AG10803 (cell line): ENCODE measurements at regions not wholly inside any gene's neighbourhood (a gene's known extent, or its start where the extent isn't known, plus 50 kb on each side); places are given as distances from the start of the nearest gene placed in this dataset.

Experiments
- DNase-seq: peaks from one replicate; pipeline ENCODE4 v3.0.0; 2010; ENCODE audit warnings: low read depth
- H3K4me3 ChIP-seq: 2 replicates; pipeline ENCODE4 v1.5.1; 2011; ENCODE audit warnings: mild to moderate bottlenecking, low read length, control low read depth
- CTCF ChIP-seq: conservative IDR thresholded peaks from 2 replicates; pipeline ENCODE4 v1.5.1; 2011; ENCODE audit warnings: mild to moderate bottlenecking, low read length, control low read depth, inconsistent platforms

GRCh38 chr14:86955771-86956354 is 1037.1 kb downstream of the GALC start:
- TF ChIP-seq CTCF, result no peak

GRCh38 chr14:86954623-86955022 is 1038.4 kb downstream of the GALC start:
- no peak for DNase-seq
- no peak overlapping the region for H3K4me3 ChIP-seq
- TF ChIP-seq CTCF, result no peak

More at GRCh38 chr14:86955771-86956354, 1037.1 kb downstream of the GALC start:
- no peak for DNase-seq
- no peak overlapping the region for H3K4me3 ChIP-seq

- no peak overlapping the region for H3K4me3 ChIP-seq
- DNase-seq, result no peak
- no peak for TF ChIP-seq CTCF
Observed at GRCh38 chr14:86946446-86946845, 1046.5 kb downstream of the GALC start.

- TF ChIP-seq CTCF, result no peak
- H3K4me3 ChIP-seq, result no peak overlapping the region
- no peak for DNase-seq
Observed at GRCh38 chr14:86944434-86944833, 1048.5 kb downstream of the GALC start.

- no peak for TF ChIP-seq CTCF
- no peak overlapping the region for H3K4me3 ChIP-seq
- no peak for DNase-seq
Observed at GRCh38 chr14:86943391-86944365, 1049.3 kb downstream of the GALC start.

GRCh38 chr14:86942936-86943335 is 1050.0 kb downstream of the GALC start:
- TF ChIP-seq CTCF, result no peak
- DNase-seq, result no peak
- H3K4me3 ChIP-seq, result no peak overlapping the region

GRCh38 chr14:86940106-86940505 is 1052.9 kb downstream of the GALC start:
- DNase-seq, result no peak
- TF ChIP-seq CTCF, result no peak
- H3K4me3 ChIP-seq, result no peak overlapping the region
